Thyroid gland (tissue), 4 donors: ENCODE measurements at regions not wholly inside any gene's neighbourhood (a gene's known extent, or its start where the extent isn't known, plus 50 kb on each side); places are given as distances from the start of the nearest gene placed in this dataset.

Source experiments
- POLR2A ChIP-seq, 2 donors: fragments of 450-650 bp; IDR thresholded peaks; one replicate each; pipeline ENCODE4 v1.6.1; 2017; ENCODE audit warnings: antibody characterized with exemption in 2 of 2, mild to moderate bottlenecking in 2 of 2, moderate library complexity in 1 of 2
- TF ChIP-seq, protein P1 (sequence below), 6 experiments: fragments of 200-600 bp in 3 of 6; fragments of 450-650 bp in 3 of 6; sonication (generic) in 3 of 6; IDR thresholded peaks; one replicate each; pipeline ENCODE4 v1.5.1; 2016 to 2019; ENCODE audit warnings: antibody characterized with exemption in 6 of 6, mild to moderate bottlenecking in 2 of 6, inconsistent platforms in 1 of 6, moderate library complexity in 1 of 6

DNA sequence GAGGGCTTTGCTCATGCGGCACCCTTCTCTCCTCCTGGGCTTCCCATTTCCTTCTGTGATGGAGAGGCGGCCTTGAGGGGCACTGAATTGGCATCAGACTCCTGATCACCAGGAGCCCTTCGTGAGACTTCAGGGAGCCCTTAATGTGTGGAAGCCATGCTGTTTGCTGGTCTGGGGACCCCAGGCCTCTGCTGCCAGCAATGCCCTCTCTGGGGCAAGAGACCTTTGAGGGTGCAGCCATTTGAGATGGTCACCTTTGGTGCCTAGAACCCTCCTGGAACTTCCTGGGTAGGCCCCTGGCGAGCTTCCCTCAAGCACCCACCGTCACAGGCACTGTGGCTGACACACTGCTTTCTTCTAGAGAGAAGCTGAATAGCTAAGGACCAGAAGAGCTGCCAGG, 338.7 kb upstream of the IRX4 start:
- no peak for TF ChIP-seq POLR2A (IDR thresholded peaks at IDR 0.05)
- TF ChIP-seq, protein P1, sequence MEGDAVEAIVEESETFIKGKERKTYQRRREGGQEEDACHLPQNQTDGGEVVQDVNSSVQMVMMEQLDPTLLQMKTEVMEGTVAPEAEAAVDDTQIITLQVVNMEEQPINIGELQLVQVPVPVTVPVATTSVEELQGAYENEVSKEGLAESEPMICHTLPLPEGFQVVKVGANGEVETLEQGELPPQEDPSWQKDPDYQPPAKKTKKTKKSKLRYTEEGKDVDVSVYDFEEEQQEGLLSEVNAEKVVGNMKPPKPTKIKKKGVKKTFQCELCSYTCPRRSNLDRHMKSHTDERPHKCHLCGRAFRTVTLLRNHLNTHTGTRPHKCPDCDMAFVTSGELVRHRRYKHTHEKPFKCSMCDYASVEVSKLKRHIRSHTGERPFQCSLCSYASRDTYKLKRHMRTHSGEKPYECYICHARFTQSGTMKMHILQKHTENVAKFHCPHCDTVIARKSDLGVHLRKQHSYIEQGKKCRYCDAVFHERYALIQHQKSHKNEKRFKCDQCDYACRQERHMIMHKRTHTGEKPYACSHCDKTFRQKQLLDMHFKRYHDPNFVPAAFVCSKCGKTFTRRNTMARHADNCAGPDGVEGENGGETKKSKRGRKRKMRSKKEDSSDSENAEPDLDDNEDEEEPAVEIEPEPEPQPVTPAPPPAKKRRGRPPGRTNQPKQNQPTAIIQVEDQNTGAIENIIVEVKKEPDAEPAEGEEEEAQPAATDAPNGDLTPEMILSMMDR (IDR thresholded peaks at IDR 0.05) = no peak
